GM23338 (cell line): ENCODE measurements at regions not wholly inside any gene's neighbourhood (a gene's known extent, or its start where the extent isn't known, plus 50 kb on each side); places are given as distances from the start of the nearest gene placed in this dataset.

Experiments used
- ATAC-seq: fragments of 200-7000 bp; cut with Tn5 transposase; 3 replicates; pipeline ENCODE4 v1.9.1; 2020
- DNase-seq: peaks from one replicate; pipeline ENCODE4 v3.0.0-alpha.2; 2015; ENCODE audit warnings: low spot score
- H2AFZ ChIP-seq: fragments of 200-600 bp; sonication (generic); 2 replicates; pipeline ENCODE4 v1.8.0; 2016; ENCODE audit warnings: antibody characterized with exemption, mild to moderate bottlenecking, moderate library complexity
- H3F3A ChIP-seq: fragments of 200-600 bp; sonication (generic); replicated peaks from 2 replicates; pipeline ENCODE4 v1.8.0; 2017; ENCODE audit warnings: antibody characterized with exemption, mixed run types, low read depth
- H3K27ac ChIP-seq: fragments of 200-600 bp; sonication (generic); 2 replicates; pipeline ENCODE4 v1.6.1; 2016; ENCODE audit warnings: low read depth
- H3K27me3 ChIP-seq: fragments of 200-600 bp; sonication (generic); 2 replicates; pipeline ENCODE4 v1.8.0; 2016; ENCODE audit warnings: mild to moderate bottlenecking, mixed run types, moderate library complexity; ENCODE audit not compliant: insufficient read depth
- H3K36me3 ChIP-seq: fragments of 200-600 bp; sonication (generic); 2 replicates; pipeline ENCODE4 v1.8.0; 2016; ENCODE audit warnings: mild to moderate bottlenecking; ENCODE audit not compliant: insufficient read depth
- H3K4me1 ChIP-seq: fragments of 200-600 bp; sonication (generic); 2 replicates; pipeline ENCODE4 v1.8.0; 2016; ENCODE audit warnings: mild to moderate bottlenecking, moderate library complexity; ENCODE audit not compliant: insufficient read depth
- H3K4me2 ChIP-seq: fragments of 200-600 bp; sonication (generic); 2 replicates; pipeline ENCODE4 v1.7.1; 2017; ENCODE audit warnings: mixed run types
- H3K4me3 ChIP-seq: fragments of 200-600 bp; sonication (generic); 2 replicates; pipeline ENCODE4 v1.6.1; 2016; ENCODE audit warnings: mixed run types
- H3K79me2 ChIP-seq: fragments of 200-600 bp; sonication (generic); replicated peaks from 2 replicates; pipeline ENCODE4 v1.8.0; 2017; ENCODE audit warnings: mild to moderate bottlenecking; ENCODE audit not compliant: insufficient read depth
- H3K9me2 ChIP-seq: fragments of 200-600 bp; sonication (generic); 2 replicates; pipeline ENCODE4 v1.8.0; 2017; ENCODE audit not compliant: insufficient read depth
- H4K20me1 ChIP-seq: fragments of 200-600 bp; sonication (generic); replicated peaks from 2 replicates; pipeline ENCODE4 v1.8.0; 2017; ENCODE audit warnings: mild to moderate bottlenecking; ENCODE audit not compliant: insufficient read depth
- H3K27ac Mint-ChIP-seq: 2 replicates; pipeline ENCODE4 v1.8.0; 2020; ENCODE audit warnings: inconsistent platforms, mild to moderate bottlenecking, moderate library complexity, mixed read lengths
- H3K27me3 Mint-ChIP-seq: 3 replicates; pipeline ENCODE4 v1.8.0; 2022; ENCODE audit warnings: low read depth, mild to moderate bottlenecking, moderate library complexity, mixed read lengths, inconsistent platforms; ENCODE audit not compliant: insufficient read depth, poor library complexity
- H3K36me3 Mint-ChIP-seq: 3 replicates; pipeline ENCODE4 v1.8.0; 2021; ENCODE audit warnings: low read depth, mild to moderate bottlenecking, inconsistent platforms, moderate library complexity, mixed read lengths
- H3K4me1 Mint-ChIP-seq: 3 replicates; pipeline ENCODE4 v1.8.0; 2020; ENCODE audit warnings: mild to moderate bottlenecking, inconsistent platforms, mixed read lengths
- H3K4me3 Mint-ChIP-seq: 3 replicates; pipeline ENCODE4 v1.8.0; 2021; ENCODE audit warnings: moderate library complexity, mild to moderate bottlenecking, inconsistent platforms, mixed read lengths
- H3K9me3 Mint-ChIP-seq: 3 replicates; pipeline ENCODE4 v1.8.0; 2020; ENCODE audit warnings: moderate library complexity, mild to moderate bottlenecking, inconsistent platforms, mixed read lengths
- CREB1 ChIP-seq: fragments of 250-450 bp; sonication (Bioruptor Pico); IDR thresholded peaks from 2 replicates; pipeline ENCODE4 v1.5.0; 2020; ENCODE audit warnings: low read depth, mild to moderate bottlenecking, moderate library complexity
- ETS1 ChIP-seq: IDR thresholded peaks from 2 replicates; pipeline ENCODE4 v1.6.1; 2016; ENCODE audit warnings: antibody characterized with exemption
- EZH2 ChIP-seq: fragments of 200-600 bp; sonication (generic); IDR thresholded peaks from one replicate; pipeline ENCODE4 v1.8.0; 2017; ENCODE audit warnings: antibody characterized with exemption, mild to moderate bottlenecking, low read depth; ENCODE audit not compliant: unreplicated experiment
- EZH2phosphoT487 ChIP-seq: fragments of 200-600 bp; sonication (generic); IDR thresholded peaks from one replicate; pipeline ENCODE4 v1.8.1; 2018; ENCODE audit warnings: antibody characterized with exemption; ENCODE audit not compliant: unreplicated experiment
- JUNB ChIP-seq: IDR thresholded peaks from one replicate; pipeline ENCODE4 v1.6.1; 2016; ENCODE audit warnings: antibody characterized with exemption; ENCODE audit not compliant: unreplicated experiment
- NANOG ChIP-seq: IDR thresholded peaks from 2 replicates; pipeline ENCODE4 v1.6.1; 2016; ENCODE audit warnings: antibody characterized with exemption, borderline replicate concordance
- STAT1 ChIP-seq: IDR thresholded peaks from one replicate; pipeline ENCODE4 v1.6.1; 2016; ENCODE audit warnings: antibody characterized with exemption; ENCODE audit not compliant: unreplicated experiment
- ZNF114 ChIP-seq: fragments of 250-450 bp; sonication (Bioruptor Pico); IDR thresholded peaks from 2 replicates; pipeline ENCODE4 v1.5.0; 2020; ENCODE audit warnings: mild to moderate bottlenecking, moderate library complexity
- TF ChIP-seq, protein P1 (sequence below): IDR thresholded peaks from one replicate; pipeline ENCODE4 v1.6.1; 2018; ENCODE audit warnings: antibody characterized with exemption; ENCODE audit not compliant: unreplicated experiment
- TF ChIP-seq, protein P2 (sequence below), 2 experiments: fragments of 200-600 bp in 1 of 2; sonication (generic) in 1 of 2; conservative IDR thresholded peaks; 2 replicates each; pipeline versions ENCODE4 v1.5.1 to v1.6.1; 2016 to 2017; ENCODE audit warnings: antibody characterized with exemption in 2 of 2, low read depth in 2 of 2, mild to moderate bottlenecking in 2 of 2, moderate library complexity in 1 of 2

GRCh38 chrX:20527041-20527440 lies 260.3 kb upstream of the RPS6KA3 start:
- H3K4me1 Mint-ChIP-seq = peaks cover 16% of the 10 kb centered on the region; the same call in 2 of the 3 replicates

More at GRCh38 chrX:20527041-20527440, 260.3 kb upstream of the RPS6KA3 start:
- Histone ChIP-seq H3K9me2 (no peaks in the 10 kb centered on the region), H3K4me1 (peaks cover 3% of the 10 kb centered on the region; the same call in 1 of the 2 replicates), H3K36me3 (no peaks in the 10 kb centered on the region), H3K79me2 (no peaks in the 10 kb centered on the region), H3K4me2 (no peak overlapping the region), H3K27ac (no peak overlapping the region), H3K4me3 (no peak overlapping the region), H2AFZ (no peak overlapping the region), H3F3A (no peaks in the 10 kb centered on the region), H3K27me3 (no peaks in the 10 kb centered on the region), H4K20me1 (no peaks in the 10 kb centered on the region)
- Mint-ChIP-seq H3K27ac (no peak overlapping the region), H3K4me3 (no peak overlapping the region), H3K9me3 (no peaks in the 10 kb centered on the region), H3K36me3 (no peaks in the 10 kb centered on the region), H3K27me3 (no peaks in the 10 kb centered on the region)
- TF ChIP-seq, protein P1, sequence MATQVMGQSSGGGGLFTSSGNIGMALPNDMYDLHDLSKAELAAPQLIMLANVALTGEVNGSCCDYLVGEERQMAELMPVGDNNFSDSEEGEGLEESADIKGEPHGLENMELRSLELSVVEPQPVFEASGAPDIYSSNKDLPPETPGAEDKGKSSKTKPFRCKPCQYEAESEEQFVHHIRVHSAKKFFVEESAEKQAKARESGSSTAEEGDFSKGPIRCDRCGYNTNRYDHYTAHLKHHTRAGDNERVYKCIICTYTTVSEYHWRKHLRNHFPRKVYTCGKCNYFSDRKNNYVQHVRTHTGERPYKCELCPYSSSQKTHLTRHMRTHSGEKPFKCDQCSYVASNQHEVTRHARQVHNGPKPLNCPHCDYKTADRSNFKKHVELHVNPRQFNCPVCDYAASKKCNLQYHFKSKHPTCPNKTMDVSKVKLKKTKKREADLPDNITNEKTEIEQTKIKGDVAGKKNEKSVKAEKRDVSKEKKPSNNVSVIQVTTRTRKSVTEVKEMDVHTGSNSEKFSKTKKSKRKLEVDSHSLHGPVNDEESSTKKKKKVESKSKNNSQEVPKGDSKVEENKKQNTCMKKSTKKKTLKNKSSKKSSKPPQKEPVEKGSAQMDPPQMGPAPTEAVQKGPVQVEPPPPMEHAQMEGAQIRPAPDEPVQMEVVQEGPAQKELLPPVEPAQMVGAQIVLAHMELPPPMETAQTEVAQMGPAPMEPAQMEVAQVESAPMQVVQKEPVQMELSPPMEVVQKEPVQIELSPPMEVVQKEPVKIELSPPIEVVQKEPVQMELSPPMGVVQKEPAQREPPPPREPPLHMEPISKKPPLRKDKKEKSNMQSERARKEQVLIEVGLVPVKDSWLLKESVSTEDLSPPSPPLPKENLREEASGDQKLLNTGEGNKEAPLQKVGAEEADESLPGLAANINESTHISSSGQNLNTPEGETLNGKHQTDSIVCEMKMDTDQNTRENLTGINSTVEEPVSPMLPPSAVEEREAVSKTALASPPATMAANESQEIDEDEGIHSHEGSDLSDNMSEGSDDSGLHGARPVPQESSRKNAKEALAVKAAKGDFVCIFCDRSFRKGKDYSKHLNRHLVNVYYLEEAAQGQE = no peak
- TF ChIP-seq ETS1 = no peak
- TF ChIP-seq STAT1 = no peak
- TF ChIP-seq NANOG = no peak
- TF ChIP-seq ZNF114 (CRISPR knock-in tag) = no peak
- TF ChIP-seq, protein P2, sequence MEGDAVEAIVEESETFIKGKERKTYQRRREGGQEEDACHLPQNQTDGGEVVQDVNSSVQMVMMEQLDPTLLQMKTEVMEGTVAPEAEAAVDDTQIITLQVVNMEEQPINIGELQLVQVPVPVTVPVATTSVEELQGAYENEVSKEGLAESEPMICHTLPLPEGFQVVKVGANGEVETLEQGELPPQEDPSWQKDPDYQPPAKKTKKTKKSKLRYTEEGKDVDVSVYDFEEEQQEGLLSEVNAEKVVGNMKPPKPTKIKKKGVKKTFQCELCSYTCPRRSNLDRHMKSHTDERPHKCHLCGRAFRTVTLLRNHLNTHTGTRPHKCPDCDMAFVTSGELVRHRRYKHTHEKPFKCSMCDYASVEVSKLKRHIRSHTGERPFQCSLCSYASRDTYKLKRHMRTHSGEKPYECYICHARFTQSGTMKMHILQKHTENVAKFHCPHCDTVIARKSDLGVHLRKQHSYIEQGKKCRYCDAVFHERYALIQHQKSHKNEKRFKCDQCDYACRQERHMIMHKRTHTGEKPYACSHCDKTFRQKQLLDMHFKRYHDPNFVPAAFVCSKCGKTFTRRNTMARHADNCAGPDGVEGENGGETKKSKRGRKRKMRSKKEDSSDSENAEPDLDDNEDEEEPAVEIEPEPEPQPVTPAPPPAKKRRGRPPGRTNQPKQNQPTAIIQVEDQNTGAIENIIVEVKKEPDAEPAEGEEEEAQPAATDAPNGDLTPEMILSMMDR (conservative IDR thresholded peaks at IDR 0.05; ENCODE audit: low read depth in 2 of 2) = no peak
- TF ChIP-seq JUNB = no peak
- no peak for TF ChIP-seq CREB1
- TF ChIP-seq EZH2 = no peak
- TF ChIP-seq EZH2phosphoT487 = no peak
- DNase-seq (no peak), ATAC-seq (no peak)
